B cell (primary cell): ENCODE measurements at regions not wholly inside any gene's neighbourhood (a gene's known extent, or its start where the extent isn't known, plus 50 kb on each side); places are given as distances from the start of the nearest gene placed in this dataset.

Experiments used
- CTCF ChIP-seq: fragments of 200-600 bp; IDR thresholded peaks from one replicate; pipeline ENCODE4 v1.8.0; 2022; ENCODE audit warnings: antibody characterized with exemption, mild to moderate bottlenecking
- EZH2 ChIP-seq: IDR thresholded peaks from 2 replicates; pipeline ENCODE4 v1.6.1; 2012; ENCODE audit warnings: borderline replicate concordance, low read depth, mild to moderate bottlenecking, moderate library complexity, low read length; ENCODE audit not compliant: insufficient read depth, poor library complexity, severe bottlenecking

- TF ChIP-seq CTCF: no peak
- no peak for TF ChIP-seq EZH2
Measured at GRCh38 chr3:152606146-152606545, 228.8 kb upstream of the P2RY1 start.
